GM19023 (cell line): ENCODE measurements at regions not wholly inside any gene's neighbourhood (a gene's known extent, or its start where the extent isn't known, plus 50 kb on each side); places are given as distances from the start of the nearest gene placed in this dataset.
"Not testable (repeated sequence)": the region's sequence is repeated elsewhere in the genome, so short reads cannot be mapped to it uniquely, and the experiment has no call there.

ENCODE experiments used
- ATAC-seq: cut with Tn5 transposase; IDR thresholded peaks from one replicate; pipeline ENCODE4 v1.9.1; 2021; ENCODE audit warnings: mild to moderate bottlenecking, moderate library complexity; ENCODE audit not compliant: unreplicated experiment

- ATAC-seq, result no peak
Observed at GRCh38 chr2:185373229-185373628, 365.4 kb upstream of the FSIP2 start.

- no peak for ATAC-seq
Observed at GRCh38 chr2:185374878-185375277, 363.7 kb upstream of the FSIP2 start.

- ATAC-seq, result no peak
Observed at GRCh38 chr2:185375731-185376130, 362.9 kb upstream of the FSIP2 start.

- no peak for ATAC-seq
Observed at GRCh38 chr2:185381631-185382030, 357.0 kb upstream of the FSIP2 start.

GRCh38 chr2:185384822-185385560 is 353.6 kb upstream of the FSIP2 start:
- no peak for ATAC-seq

- no peak for ATAC-seq
Observed at GRCh38 chr2:185388226-185388625, 350.4 kb upstream of the FSIP2 start.

GRCh38 chr2:185391543-185391942 is 347.1 kb upstream of the FSIP2 start:
- ATAC-seq, result no peak

- ATAC-seq, result no peak
Observed at GRCh38 chr2:185393091-185393490, 345.5 kb upstream of the FSIP2 start.

- no peak for ATAC-seq
Observed at GRCh38 chr2:185402474-185402873, 336.1 kb upstream of the FSIP2 start.

- ATAC-seq, result no peak
Observed at GRCh38 chr2:185404578-185404977, 334.0 kb upstream of the FSIP2 start.

GRCh38 chr2:185417111-185417510 is 321.5 kb upstream of the FSIP2 start:
- ATAC-seq, result no peak

- no peak for ATAC-seq
Observed at GRCh38 chr2:185417688-185418087, 320.9 kb upstream of the FSIP2 start.

- not testable (repeated sequence) for ATAC-seq
Observed at GRCh38 chr2:185424958-185425629, 313.5 kb upstream of the FSIP2 start.

- ATAC-seq, result no peak
Observed at GRCh38 chr2:185428000-185428399, 310.6 kb upstream of the FSIP2 start.

GRCh38 chr2:185433824-185434223 is 304.8 kb upstream of the FSIP2 start:
- no peak for ATAC-seq

GRCh38 chr2:185436787-185437372 is 301.7 kb upstream of the FSIP2 start:
- ATAC-seq, result no peak

- no peak for ATAC-seq
Observed at GRCh38 chr2:185441486-185442005, 297.1 kb upstream of the FSIP2 start.

GRCh38 chr2:185456517-185456916 is 282.1 kb upstream of the FSIP2 start:
- no peak for ATAC-seq

GRCh38 chr2:185463481-185463880 is 275.1 kb upstream of the FSIP2 start:
- no peak for ATAC-seq

- no peak for ATAC-seq
Observed at GRCh38 chr2:185466915-185467314, 271.7 kb upstream of the FSIP2 start.

- no peak for ATAC-seq
Observed at GRCh38 chr2:185471441-185471840, 267.2 kb upstream of the FSIP2 start.

- no peak for ATAC-seq
Observed at GRCh38 chr2:185472574-185472973, 266.0 kb upstream of the FSIP2 start.
